Fibroblast of skin of right quadriceps (primary cell): ENCODE measurements at regions not wholly inside any gene's neighbourhood (a gene's known extent, or its start where the extent isn't known, plus 50 kb on each side); places are given as distances from the start of the nearest gene placed in this dataset.
"Not testable (repeated sequence)": the region's sequence is repeated elsewhere in the genome, so short reads cannot be mapped to it uniquely, and the experiment has no call there.

Experiments used
- DNase-seq: peaks from one replicate; pipeline ENCODE4 v3.0.0-alpha.2; 2013

DNA sequence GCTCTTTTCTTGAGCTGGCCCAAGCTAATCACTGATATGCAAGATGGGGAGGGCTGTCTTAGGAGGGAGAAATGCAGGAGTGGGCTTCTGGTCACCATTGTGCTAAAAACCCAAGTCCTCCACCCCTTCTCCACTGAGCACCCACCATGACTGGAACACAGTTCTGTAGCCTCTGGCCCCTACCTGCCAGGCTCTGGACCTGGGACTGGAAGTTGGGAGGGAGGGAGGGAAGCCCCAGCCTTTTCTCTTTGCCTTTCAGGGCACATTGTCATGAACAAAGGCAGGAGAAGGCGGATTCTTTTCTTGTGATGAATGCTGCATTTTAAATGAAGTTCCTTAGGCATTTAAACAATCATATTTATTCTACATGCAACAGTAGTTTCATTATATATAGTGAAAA lies 559.1 kb upstream of the TRPC7 start:
- no peak for DNase-seq

DNA sequence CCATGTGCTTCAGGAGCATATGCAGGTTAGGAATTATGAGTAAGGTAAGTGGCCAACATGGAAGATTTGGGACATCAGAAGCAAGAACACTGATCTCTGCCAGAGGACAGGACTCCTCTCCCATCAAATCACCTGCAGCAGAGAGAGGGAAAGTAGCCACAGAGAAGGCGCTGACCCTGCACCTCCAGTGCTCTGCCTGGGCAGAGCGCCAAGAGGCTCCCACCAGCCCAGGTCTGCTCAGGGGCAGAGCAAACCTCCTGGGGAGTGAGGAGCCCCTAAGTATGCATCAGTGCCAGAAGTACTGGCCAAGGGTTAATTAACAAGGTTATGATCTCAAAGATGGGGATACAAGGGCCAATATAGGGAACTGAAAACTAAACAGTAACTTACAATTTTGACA lies 545.3 kb upstream of the TRPC7 start:
- DNase-seq, result no peak

DNA sequence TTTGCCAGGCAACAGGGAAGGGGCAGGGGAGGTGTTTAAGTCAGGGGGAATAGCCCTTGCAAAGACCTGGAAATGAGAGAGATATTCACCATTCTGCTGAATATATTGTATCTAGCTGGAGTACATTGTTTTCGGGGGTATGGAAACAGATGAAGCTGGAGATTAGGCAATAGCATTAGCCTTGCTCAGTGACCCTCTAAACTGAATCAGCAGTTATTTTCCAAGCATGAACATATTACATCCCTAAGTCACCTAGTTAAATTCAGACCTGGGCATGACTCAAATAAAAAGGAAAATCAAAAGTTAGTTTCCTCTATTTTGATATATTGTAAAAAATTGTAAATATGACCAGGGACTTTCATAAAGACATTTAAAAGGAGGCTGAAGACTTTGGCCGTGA lies 544.6 kb upstream of the TRPC7 start:
- DNase-seq, result no peak

DNA sequence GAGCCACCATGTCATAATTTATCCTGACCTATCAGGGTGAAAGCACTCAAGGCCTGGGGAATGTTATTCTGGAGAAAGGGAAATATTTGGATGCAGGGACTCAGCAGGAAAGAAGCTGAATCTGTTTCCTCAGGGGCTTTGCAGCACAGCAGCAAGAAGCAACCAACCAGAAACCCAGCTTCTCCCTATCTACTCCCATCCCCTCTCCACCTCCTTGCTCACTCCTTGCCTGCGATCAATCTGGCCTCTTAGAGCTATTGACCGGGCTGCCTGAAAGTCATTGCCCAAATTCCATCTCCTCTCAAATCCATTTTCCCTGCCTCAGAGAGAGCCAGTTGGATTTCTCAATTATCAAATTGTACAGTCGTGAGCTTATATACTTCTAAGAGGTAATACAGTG lies 542.0 kb upstream of the TRPC7 start:
- no peak for DNase-seq

DNA sequence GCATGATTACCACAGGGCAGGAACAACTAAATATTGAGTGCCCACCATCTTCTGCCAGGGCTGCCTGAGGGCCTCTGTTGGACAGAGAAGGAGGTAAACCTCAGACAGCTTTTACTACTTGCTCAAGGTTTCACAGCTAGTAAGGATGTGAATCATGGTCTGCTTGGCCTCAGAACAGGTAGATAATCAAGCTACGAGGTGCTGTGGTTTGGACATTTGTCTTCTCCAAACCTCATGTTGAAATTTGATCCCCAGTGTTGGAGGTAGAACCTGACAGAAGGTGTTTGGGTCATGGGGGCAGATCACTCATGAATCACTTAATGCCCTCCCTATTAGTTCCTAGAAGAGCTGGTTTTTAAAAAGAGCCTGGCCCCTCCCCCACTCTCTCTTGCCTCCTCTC lies 541.2 kb upstream of the TRPC7 start:
- DNase-seq, result no peak

DNA sequence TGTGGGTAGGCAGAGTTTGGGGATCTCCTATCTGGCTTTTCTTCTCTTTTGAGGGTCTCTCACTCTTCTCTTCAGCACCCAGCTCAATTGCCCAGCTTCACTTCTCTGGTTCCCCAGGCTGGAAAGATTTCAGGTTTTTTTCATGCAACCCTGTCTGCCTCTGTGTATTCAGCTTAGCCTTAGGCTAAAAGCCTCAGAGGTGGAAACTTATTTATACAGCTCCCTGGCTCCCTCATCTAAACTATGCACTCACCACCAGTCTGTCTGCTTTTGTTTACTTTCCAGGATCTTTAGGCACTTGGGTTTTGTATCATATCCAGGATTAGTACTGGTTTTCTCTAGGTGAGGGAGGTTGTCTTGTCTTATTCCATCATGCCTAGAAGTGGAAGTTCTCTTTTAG lies 540.2 kb upstream of the TRPC7 start:
- no peak for DNase-seq

DNA sequence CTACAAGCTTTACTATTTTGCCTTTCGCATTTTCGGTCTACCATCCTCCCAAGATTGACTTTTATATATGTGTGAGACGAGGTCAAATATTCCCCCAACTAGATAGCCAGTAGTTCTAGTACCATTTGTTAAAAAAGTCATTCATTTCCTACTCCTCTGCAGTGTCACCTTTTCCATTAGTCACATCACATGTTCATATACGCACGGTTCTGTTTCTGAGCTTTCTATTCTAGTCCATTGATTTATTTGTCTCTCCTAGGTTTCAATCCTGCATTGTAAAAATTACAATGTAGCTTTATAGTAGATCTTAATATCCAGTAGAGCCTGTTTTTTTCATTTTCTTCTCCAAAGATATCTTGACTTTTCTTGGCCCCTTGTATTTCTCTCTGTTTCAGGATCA lies 528.7 kb upstream of the TRPC7 start:
- no peak for DNase-seq

DNA sequence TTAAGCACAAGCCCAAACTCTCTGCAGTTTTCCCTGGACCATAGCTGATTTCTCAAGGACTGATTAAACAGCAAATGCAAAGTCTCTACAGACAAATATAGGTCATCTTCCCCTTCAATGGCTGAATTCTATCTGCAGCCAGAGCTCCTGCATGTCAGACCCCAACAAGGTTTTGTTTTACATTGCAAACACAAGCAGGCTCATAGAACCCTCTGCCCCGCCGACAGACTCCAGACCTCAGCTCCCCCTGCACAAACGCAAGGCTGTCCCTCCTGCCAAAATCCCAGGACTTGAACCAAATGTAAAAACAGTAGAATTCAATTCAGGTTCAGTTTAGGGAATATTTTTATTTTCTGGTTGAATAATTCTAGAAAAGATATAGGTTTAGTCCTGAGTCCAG lies 526.7 kb upstream of the TRPC7 start:
- DNase-seq, result no peak

DNA sequence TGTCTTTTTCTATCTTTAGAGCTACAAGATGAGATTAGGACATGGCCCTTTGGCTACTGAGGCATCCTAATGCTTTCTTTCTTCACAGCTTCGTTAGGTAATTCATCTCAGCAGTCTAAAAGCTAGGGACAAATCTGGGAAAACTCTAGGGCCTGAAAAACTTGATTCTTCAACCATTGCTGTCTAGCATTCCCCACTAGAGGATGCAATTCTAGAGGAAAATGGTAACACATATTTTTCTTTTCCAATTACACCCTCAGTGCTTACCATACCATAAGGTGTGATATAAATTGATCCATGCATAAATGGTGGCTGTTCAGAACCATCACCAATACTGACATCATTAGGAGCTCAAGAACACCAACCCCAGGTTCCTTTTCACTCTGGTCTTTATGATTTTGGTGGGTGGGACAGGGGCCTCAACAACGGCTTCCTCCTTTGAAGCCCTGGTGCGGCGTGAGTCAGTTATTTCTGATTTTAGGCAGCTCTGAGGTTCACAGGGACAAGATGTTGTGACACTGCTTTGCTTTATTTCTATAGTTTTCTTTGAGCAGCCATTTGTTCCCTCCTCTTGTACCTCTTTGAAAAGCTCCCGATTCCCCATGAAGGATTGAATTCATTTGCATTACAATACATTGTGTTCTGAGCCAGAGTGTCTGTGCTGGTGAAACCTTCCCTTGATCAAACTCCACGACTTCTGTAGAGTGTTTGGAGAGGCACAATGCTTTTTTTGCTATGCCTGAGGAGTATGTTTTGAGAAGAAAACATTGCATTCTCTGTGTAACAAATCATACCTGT lies 526.0 kb upstream of the TRPC7 start:
- no peak for DNase-seq

DNA sequence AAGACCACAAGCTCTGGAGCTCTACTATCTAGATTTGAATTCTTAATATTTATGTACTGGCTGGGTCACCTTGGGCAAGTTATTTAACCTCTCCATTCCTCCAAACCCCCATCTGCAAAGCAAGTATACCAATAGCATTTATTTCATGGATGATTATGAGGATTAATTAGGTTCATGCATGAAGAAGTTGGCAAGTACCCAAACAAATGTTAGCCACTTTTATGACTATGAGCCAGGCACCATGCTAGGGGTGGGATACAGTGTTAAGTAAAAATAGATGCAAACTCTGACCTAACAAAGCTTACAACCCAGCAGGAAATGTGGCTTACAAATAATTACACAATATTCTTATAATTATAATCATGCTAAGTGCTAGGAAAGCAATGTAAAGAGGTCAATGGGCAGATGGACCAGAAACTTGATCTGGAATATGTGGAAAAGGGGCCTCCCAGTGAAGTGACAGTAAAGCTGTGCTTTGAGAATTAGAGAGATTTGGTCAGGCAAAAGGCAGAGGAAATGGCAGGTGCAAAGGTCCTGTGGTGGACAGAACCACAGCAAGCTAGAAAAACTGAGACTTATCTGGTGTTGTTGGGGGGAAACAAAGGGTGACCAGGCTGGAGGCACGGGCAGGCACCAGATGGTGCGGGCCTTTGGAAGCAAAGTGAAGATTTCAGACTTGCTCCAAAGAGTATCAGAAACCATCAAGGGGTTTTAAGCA lies 525.2 kb upstream of the TRPC7 start:
- no peak for DNase-seq

DNA sequence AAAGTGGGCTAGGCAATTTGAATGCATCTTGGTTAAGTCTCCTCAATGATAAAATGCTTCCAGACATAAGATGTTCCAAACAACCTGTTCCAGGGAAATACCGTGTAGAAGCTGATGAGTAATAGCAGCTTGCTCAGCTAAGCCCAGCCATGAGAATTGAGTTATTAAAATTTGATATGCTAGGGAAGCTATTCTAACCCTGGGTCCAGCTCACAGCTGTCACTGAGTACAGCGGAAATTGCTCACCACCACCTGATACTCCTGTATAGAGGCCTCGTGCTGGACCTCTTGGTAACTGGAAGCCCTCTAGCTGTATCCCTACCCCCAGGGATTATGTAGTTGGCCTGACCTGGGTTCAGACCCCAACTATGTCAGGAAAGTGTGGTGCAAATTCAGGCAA lies 521.3 kb upstream of the TRPC7 start:
- no peak for DNase-seq

DNA sequence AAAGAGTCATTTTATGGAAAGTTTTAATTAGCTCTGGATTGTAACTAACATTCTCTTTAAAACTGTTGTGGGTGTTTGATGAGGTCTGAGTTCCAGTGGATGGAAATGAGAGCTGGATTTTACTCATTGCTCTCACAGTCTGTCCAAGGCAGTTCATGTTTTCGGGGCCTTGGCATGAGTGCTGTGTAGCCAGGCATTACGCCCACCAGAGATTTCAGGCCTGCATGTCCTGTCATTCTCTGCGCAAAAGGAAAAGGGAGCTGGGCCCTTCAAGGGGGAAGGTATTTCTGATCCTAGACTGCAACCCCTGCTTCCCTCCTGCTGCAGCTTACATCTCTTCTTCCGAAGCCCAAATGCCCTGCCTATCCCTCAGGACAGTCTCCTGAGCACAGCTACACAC lies 499.6 kb upstream of the TRPC7 start:
- DNase-seq, result no peak

DNA sequence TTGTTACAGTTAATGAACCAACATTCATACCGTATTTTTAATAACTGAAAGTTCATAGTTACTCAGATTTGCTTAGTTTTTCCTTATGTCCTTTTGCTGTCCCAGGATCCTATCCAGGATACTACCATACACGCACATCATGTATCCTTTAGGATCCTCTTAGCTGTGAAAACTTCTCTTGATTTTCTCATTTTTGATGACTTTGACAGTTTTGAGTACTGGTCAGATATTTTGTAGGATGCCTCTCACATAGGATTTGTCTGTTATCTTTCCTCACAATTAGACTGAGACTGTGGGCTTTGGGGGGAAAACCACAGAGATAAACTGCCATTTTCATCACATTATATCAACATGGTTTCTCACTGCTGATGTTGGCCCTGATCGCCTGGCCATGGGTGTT lies 491.3 kb upstream of the TRPC7 start:
- DNase-seq, result no peak

DNA sequence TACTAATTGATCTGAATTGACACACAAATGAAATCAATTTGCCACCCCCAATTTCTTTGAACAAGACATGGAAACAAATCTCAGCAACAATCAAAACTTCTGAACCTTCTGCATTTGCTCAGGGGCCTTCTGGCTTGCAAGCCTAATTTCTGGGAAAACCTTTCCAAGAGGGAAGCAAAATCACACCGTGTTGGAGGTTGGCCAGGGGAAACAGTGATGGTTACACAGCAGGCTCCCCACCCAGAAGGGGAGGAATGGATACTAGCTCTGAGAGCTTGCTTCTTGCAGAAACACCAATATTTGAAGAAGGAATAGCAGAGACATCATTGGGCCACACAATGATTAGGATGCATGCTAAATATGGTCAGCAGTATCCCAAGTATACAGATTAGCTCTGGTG lies 488.6 kb upstream of the TRPC7 start:
- no peak for DNase-seq

DNA sequence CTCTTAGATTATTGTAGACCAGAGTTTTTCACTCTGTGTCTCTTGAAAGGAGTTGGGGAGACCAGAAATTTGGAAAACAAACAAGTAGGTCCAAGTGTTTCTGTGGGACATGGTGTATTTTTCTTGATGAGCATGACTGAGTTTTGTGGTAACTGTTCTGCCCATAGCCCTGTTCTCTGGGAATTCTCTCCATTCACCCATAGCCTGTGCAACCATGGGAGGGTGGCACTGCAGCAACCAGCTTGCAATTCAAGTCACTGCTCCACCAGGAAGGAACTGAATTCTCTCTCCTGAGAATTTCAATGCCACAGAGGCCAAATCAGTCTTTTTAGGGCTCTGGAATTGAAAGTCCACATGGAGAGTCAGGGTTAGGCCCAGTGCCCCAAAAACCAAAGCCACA lies 475.3 kb upstream of the TRPC7 start:
- no peak for DNase-seq

DNA sequence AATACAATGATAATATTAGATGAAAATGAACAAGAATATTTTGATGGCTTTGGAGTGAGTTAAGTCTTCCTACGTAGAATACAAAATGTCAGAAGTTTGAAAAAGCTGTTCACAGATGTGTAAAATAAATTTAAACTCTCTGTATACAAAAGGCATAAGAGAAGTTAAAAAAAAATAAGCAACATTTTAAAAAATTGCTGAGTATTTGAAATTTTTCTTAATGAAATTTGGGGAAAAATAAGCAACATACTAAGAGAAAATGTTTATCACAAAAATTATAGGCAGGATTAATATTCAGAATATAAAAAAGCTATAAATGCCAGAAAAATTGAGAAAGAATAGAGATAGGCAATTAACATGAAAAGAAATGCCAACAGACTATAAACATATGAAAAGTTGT lies 470.7 kb upstream of the TRPC7 start:
- DNase-seq, result no peak

DNA sequence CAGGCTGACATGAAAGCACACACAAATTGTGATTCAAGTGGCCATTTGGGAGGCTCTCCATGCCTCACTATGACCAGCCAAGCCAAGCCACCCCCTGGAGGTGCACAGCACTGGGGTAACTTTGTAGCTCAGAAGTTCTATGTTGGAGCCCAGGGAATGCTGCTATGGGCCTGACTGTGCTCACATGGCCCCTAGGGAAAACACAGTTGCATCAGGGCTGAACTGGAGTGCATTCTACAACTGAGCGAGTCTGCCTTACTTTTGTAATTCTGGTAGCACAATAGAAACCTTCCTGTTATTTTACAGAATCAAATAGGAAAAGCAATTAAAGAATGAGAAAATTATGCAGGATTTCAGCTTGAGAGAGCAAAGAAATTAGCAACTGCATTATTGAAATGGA lies 455.5 kb upstream of the TRPC7 start:
- DNase-seq, result no peak

DNA sequence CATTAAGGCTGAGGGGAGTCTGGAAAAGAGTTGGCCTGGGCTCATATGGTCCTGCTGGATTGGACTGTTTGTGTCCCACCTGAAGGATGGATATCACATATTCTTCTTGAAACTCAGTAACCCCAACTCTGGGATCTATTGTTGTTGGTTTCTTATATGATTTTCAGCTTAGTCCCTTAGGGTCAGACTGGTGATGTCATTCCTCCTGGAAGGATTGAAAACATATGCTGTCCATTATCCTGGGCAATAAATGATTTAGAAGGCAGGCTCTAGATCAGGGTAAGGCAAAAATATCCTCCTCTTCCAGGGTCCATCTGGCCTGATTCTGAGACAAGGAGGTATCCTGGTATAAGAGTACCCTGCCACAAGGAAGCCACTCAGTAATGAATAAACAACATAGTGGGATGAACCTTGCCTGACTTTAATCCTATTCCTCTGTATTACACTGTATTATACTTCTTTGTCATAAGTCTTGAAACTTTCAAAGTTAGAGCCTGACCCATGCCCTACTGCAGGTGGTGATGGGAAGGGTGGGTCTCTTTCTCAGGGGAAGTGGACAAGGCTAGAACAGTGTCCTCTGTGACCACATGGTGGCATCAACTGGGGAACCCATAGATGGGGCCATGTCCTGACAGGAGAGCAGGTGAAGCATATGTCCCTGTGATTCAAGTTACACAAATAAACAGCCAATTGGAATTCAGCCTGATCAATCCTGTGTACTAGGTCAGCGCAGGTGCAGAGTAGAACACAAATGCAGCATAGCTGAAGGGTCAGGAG lies 454.4 kb upstream of the TRPC7 start:
- DNase-seq, result peak; percentile 37

DNA sequence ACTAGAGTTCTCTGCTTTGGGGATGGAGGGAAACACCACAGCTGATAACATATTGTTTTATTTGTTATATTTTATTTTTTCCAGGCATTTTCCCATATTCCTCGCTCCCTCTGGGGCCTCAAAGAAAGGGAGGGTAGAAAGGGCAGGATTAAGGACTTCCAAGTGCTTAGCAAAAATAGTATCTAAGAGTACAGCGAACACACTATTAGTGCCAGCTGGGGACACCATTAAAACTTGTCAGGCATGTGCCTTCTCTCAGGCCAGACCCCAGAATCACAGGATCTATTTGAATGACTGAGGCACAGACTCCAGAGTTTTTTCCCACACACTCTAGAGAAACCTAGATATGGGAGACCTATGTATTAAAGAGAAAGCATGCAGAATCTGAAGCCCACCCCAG lies 451.0 kb upstream of the TRPC7 start:
- DNase-seq, result no peak

DNA sequence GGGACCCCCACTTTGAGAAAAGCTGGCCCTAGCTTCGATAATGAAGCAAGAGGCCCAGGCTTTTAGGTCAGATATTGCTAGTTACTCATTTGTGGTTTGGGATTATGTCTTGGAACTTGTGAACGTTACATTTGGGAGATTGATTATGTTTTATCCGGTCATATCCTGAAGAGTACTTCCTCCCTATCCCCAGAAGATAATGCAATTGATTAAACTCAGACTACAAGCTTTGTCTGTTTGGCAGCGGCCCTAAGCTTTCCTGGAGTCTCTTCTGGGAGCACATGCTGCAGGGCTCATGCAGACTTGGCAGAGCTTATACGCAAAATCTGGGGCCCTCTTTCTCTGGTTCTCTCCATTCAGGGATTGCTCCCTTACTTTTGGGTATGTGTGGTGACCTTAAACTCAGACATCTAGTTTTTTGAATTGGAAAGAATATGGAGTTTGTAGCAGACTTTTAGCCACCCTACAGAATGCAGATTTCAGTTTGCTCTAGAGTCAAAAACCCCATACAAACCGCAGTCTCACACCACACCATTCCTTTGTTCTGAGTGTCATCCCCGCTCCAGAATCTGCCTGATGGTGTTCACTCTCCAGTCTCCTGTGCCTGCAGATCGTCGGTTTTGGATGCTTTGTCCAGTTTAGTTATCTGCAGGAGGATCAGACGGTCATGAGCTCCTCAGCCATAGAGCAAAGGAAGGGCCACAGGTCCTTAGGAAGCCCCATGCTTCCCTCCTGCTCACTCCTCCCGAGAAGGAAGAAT lies 449.5 kb upstream of the TRPC7 start:
- DNase-seq, result peak; percentile 88

DNA sequence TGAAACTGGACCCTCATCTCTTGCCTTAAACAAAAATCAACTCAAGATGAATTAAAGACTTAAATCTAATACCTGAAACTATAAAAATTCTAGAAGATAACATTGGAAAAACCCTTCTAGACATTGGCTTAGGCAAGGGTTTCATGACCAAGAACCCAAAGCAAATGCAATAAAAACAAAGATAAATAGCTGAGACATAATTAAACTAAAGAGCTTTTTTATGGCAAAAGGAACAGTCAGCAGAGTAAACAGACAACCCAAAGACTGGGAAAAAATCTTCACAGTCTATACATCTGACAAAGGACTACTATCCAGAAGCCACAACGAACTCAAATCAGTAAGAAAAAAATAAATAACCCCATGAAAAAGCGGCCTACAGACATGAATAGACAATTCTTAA lies 446.9 kb upstream of the TRPC7 start:
- DNase-seq, result not testable (repeated sequence)

DNA sequence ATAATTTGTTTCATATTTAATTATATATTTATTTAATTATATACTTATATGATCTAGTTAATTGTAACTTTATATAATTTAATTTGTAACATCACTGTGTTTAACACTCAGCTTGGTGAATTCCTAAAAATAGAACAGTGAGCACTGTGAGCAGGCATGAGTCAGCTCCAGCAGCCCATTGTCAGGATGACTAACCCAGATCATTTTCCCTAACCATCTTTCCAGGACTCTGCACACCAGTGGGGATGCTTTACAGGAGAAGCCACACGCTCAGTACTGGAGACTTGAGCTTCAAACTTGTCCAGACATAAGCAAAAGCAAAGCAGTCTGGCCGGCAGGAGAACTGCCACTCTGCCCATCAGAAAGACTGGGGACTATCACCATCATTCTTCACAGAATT lies 446.2 kb upstream of the TRPC7 start:
- DNase-seq, result peak; percentile 92

DNA sequence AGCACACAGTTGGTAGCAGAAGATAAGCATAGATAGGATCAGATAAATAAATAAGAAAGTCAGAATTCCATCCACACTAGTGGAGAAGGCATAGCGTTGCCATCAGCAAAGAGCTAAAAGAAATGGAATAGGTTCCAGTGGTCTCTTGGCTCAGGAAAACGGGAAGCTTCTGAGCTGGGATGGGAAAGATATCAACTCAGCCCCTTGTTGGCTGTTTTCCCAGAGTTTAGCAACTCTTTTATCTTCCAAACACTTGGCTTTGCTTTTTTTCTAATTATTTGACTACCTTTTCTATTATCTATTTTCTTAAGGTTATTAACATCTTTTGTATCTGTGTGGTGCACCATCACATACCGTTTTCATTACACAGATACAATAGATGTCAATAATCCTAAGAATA lies 445.7 kb upstream of the TRPC7 start:
- DNase-seq, result peak; percentile 55
